GM12891 (cell line): ENCODE measurements at regions not wholly inside any gene's neighbourhood (a gene's known extent, or its start where the extent isn't known, plus 50 kb on each side); places are given as distances from the start of the nearest gene placed in this dataset.

Experiments used
- POLR2A ChIP-seq: IDR thresholded peaks from 2 replicates; pipeline ENCODE4 v1.6.1; 2011; ENCODE audit warnings: low read depth, low read length, control low read depth
- POLR2AphosphoS5 ChIP-seq: IDR thresholded peaks from 2 replicates; pipeline ENCODE4 v1.6.1; 2011; ENCODE audit warnings: low read depth, low read length, control low read depth
- TAF1 ChIP-seq: IDR thresholded peaks from 2 replicates; pipeline ENCODE4 v1.6.1; 2011; ENCODE audit warnings: low read depth, low read length, control low read depth

- TF ChIP-seq POLR2A (no peak), POLR2AphosphoS5 (no peak), TAF1 (no peak)
Observed at GRCh38 chr3:180467177-180467576, 134.8 kb upstream of the TTC14 start.
